ENCODE measurements at regions not wholly inside any gene's neighbourhood (a gene's known extent, or its start where the extent isn't known, plus 50 kb on each side); places are given as distances from the start of the nearest gene placed in this dataset.

DNA sequence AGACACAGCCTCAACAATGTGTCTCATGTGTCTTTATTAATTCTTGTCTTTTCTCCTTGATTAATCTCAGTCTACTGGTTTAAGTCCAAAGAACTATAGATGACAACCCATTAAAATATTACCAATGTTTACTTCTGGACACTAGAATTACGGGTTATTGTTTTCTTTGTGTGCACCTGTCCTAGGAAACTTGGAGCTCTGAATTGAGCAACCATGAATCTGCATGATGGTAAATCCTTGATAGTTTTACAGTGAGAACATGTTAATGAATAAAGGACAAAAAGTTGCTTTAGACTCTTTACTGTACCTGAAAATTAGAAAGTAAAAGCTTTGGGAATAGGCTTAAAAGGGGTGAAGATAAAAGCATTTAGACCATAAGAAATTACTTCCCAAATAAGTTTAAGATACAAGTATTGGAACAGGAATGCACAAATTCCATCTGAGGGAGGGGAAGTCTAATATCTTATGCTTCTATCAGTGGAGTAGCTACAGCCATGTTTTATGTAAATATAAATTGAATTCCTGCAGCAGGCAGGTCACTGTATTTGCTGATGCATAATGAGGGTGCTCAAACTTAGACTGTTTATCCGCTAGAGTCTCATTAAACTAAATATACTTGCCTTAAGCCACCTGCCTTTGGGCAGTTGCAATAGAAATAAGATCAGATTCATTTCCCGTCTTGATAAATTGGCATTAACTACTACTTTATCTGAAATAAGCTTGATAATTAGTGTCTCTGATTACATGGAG, 603.7 kb upstream of the GCFC2 start:
- DNase-seq, result no peak

DNA sequence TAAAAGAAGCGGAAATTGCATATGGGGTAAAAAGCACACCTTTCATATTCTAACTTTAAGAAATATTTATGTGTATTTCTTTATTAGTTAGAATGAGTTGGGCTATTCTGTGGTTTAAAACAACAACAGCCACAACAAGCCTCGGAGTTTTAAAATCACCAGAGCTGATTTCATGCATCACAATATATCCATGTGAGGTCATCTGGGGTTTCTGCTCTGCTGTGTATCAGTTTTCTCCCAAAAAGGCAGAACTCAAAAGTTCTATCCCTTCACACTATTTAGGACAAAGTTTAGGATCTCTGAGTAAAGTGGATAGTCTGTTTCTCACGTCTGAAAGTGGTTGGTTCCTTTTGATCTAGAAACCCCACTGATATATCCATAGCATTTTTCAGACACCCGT, 601.5 kb upstream of the GCFC2 start:
- DNase-seq, result no peak

DNA sequence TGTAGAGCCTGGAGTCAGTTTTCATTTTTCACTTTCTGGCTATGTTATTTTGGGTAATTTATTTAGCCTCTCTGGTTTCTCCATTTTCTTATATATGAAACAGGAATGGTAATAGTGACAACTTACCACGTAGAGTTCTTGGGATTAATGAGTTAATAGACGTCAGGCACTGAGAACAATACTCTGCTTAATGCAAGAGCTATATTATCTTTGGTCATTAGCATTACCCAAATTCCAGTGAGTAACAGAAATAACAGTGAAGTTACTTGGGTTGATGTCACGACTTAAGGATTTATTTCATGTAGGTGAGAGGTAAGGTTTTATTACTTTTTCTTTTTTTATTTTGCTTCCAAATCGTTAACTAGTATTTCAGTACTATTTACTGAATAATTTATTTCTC, 601.0 kb upstream of the GCFC2 start:
- DNase-seq, result no peak

DNA sequence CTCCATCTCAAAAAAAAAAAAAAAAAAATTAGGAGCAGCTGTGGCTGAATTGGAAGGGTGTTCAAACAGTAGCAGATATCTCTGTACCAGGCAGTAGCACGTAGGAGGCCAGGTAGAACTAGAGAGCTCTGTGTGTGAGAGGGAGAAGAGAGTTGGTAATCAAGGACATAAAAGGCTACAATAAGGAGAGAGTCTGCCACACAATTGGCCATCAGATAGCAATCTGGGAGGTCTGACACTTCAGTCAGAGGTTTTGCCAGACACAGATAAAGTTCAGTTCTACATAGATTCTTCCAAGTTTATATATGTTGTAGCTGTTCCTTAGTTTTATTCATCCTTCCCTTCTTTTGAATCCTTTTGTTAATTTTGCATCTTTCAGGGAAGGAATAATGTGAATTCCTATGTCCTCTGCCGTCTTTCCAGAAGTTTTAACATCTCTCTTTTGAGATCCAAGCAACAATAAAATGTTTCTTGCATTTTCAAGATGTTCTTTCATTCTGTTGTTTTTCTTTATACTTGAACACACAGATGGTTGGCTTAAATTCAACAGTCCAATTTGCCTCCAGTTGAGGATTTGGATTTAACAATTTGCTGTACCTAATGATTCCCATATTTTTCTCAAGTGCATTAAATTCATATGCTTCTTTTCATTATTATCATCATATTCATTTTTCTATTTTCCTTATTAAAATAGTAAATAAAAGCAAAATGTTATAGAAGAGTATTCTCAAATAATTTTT, 600.3 kb upstream of the GCFC2 start:
- DNase-seq, result no peak

DNA sequence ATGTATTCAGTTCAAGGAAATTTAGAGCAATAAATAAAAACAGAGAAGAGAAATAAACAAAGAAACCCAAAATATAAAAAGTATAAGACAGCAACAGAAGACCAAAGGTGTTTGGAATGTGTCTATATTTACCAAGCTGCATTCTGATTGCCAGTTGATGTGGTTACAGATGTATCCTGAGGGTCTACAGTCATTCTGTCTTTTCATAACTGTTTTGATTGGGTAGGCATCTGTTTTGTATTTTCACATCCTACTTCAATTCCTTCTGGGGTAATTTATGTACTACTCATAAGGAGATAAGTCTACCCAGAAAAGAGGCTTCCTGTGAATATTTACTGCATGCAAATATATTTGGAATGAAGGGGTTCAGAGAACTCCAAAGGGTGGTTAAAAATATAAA, 596.8 kb upstream of the GCFC2 start:
- DNase-seq, result no peak

DNA sequence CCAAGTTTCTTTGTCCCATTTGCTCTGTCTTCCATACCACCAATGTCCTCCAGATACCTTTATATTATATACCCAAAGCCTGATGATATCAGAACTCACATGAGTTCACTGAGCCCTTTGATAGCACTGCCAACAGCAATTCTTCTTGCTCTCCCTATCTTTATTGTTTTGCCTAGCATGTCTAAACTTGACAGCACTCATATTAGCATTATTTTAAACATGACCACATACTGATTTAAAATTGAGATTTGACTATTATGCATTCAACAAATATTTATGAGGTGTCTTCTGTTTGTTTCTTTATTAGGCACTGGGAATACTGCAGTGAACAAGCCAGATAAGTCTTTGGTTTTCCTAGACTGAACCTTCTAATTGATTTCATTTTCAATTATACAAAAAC, 587.3 kb upstream of the GCFC2 start:
- DNase-seq, result no peak

DNA sequence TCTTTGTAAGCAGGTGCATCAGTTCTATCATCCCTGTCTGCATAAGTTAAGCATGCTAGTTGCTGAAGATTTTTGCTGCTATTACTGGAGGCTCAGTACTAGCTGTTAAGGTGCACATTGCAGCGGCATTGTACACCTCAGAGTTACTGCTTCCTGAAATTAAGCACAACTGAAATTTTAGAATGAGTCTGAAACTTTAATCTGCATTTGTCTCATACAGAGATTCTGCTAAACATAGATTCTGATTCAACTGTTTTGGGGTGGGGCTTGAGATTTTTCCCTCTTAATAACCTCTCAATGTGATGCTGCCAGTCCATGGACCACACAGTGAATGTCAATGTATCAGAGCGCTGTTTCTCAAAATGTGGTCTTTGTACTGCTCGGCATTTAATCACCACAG, 585.7 kb upstream of the GCFC2 start:
- DNase-seq, result no peak

DNA sequence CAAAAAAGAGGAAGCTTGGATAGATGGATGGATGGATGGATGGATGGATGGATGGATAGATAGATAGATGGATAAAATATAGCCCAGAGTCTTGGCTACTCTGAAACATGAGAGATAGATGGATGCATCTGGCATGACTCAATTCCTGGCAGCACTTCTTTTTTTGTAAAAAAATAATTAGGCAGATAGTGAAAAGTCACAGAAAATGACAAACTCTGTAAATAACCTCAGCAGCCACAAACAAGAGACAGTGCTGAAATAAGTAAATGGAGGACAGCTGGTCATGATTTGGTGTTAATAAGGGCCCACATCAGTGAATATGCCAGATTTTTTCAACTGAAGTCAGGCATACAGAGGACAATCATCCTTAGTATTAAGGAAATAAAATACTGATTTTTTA, 585.0 kb upstream of the GCFC2 start:
- no peak for DNase-seq

DNA sequence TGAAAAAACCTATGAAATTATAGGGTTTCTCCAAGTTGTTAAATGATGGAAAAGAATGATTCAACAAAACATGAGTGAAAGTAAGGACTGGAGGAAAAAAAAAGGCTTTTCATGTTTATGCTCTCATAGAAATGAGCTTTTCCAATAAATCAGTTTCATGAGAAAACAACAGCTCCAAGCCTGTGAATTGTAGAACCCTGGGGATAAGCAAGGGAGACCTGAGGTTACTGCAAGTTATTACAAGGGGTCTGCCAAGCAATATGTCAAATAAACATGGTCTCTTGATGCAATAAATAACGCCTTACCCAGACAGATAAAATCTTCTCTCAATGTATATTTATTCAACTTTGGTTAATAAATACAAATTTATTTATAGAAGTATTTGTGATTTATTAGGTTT, 577.9 kb upstream of the GCFC2 start:
- DNase-seq, result no peak

DNA sequence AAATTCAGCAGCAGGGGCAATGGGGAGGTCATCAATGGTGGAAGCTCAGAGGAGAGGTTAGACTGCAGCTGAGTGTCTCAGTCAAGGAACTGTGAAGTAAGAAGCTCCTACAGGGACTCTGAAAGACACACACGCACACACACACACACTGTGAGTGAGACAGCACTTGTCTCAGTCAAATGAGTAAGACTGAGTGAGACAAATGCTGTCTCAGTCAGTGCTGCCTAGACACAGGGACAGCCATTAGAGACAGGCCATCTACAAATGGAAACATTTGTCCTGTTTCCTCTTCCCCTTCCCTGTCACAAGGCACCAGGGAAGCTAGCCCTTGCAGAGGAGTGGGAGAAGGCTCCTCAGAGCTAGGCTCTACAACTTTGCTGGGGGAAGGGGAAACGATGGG, 577.4 kb upstream of the GCFC2 start:
- no peak for DNase-seq

DNA sequence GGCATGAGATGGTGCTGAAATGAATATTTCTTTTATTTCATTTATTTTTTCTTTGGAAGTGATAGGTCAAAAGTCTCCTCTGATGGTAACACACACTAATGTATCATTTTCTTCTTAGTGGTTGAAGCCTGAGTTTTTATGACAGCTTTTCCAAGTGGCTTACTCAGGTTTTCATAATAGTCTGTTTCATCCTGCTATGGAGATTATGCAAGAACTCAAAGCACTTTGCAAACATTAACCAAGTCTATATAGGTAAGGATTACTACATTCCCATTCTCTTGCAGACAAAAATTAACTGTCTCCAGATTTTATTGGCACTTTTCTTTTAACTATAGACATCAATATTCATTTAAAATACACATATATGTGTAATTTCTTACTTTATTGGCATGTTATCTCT, 572.6 kb upstream of the GCFC2 start:
- DNase-seq, result no peak

DNA sequence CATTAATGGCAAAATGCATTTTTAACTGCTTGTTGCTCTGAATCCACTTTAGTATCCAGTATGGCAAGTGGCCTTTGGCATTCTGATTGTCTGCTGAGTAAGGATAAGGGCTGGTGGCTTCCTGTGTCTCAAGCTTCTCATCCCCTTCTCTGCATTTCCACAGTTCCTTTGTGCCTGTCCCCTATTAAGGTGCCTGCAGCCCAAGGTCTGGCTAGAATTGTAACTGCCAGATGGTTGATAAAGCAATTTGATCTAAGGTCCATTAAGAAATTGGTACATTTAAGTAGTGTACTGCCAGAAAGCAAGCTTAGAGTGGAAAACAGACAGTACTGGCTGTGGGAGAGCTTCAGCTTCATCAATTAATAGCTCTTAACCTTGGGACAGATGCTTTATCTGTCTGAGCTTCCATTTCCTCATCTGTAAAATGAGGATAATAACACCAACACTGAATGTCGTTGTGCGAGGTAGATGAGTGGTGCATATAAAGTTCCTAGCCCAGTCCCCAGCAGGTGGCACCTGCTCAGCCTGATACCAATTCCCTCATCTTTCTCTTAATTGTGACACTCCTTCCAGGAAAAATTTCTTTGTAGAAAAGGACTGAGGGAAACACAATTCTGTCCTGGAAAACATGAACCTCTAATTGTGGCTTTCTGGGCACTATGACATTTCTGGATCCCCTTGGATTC, 570.6 kb upstream of the GCFC2 start:
- no peak for DNase-seq

DNA sequence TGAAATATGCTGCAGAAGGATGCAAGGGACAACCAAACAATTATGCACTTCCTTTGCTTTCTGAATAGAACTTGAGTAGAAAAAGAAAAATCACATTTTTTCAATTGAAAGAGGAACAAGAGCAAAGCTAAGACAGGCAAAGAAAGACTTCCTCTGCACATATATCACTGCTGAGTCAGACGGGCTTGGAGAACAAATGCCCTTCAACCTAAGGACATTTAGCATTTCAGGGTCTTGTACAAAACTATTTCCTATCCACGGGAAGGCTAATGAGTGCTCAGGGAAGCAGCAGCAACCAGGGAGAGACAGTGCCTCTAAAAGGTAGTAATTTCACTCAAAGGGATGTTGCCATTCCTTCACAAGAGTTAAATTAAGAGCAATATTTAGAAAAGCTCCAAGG, 570.0 kb upstream of the GCFC2 start:
- DNase-seq, result no peak

DNA sequence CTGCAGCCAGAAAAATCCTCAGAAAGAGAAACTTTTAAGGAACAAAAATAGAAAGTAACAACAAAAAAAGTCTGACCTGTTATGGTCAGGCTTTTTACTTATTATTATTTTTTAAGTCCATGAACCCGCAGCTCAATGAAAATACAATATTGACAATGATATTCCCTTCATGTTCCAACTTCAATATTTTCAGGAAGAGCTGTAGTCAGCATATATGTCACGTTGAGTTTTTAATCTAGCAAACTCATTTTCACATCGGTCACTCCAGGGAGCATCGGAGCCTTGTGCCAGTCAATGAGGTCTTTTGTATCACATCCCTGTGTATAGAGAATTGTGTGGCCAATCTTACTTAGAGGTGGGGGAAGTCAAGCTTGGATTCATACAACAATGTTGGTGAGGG, 568.4 kb upstream of the GCFC2 start:
- DNase-seq, result no peak

DNA sequence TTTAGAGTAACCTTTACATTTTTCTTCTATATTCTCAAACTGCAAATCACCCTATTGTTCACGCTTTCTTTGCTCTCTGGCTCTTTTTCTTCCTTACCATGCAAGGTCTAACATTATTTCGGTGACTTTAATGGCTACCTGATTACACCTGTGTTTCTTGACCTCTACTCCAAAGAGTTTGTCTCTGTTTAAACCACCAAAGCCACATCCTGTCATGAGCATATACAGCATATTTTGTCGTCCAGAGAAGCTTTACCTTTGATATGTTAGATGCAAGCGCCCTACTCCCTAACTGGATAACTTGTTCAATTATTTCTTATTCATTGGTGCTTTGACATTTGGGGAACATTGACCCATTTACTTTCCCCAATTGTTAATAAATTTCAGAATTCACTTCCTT, 565.1 kb upstream of the GCFC2 start:
- no peak for DNase-seq

DNA sequence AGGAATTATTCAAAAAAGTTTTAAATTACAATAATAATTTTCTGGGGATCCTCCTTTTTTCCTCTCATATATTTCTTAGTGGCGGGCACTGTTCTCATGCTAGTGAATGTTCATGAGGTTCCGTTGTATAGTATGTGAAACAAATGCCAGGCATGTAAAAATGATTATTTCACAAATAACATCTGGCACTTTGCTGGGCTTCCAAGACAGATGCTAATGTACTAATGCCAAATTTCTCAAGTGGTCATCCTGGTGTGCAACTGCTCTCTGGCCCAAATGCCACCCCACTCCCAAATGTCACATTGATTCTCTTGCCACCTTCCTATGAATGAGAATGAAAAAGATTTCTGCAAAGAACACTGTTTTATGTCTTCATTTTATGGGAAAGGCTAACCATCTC, 564.0 kb upstream of the GCFC2 start:
- DNase-seq, result no peak

DNA sequence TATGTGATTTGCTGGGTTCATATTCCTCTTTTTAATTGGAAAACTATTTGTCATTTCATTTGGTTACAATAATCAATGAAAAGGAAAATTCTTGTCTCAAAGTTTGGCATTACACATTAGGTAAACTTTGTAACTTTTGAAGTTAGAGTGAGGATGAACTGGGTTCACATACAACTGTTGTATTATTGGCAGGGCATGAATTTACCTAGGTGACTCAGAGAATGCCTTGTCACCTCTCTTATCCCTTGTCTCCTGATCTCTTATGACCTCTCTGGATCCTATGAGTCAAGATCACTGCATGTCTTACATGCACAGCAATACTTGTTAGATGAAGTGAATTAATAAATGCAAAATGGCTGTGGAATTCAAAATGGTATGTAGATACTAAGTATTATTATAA, 563.4 kb upstream of the GCFC2 start:
- no peak for DNase-seq

DNA sequence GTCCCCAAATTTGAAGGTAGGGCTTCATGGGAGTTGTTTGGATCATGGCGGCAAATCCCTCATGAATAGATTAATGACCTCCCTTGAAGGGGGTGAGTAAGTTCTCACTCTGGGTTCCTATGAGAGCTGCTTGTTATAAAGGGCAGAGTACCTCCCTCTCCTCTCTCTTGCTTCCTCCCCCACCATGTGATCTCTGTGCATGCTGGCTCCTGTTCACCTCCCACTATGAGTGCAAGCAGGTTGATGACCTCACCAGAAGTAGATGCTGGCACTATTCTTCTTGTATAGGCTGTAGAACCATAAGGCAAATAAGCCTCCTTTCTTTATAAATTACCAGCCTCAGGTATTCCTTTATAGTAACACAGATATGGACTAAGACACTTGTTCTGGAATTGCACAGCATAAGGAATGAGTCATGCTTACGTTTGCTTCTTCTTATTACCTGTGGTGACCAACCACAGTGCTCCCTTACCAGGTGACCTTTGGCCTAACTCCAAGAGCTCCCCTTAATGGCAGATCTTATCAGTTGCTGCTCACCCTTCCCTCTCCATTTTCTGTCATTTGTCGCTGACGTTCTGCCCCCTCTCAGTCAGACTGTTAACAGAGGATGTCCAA, 559.5 kb upstream of the GCFC2 start:
- no peak for DNase-seq

DNA sequence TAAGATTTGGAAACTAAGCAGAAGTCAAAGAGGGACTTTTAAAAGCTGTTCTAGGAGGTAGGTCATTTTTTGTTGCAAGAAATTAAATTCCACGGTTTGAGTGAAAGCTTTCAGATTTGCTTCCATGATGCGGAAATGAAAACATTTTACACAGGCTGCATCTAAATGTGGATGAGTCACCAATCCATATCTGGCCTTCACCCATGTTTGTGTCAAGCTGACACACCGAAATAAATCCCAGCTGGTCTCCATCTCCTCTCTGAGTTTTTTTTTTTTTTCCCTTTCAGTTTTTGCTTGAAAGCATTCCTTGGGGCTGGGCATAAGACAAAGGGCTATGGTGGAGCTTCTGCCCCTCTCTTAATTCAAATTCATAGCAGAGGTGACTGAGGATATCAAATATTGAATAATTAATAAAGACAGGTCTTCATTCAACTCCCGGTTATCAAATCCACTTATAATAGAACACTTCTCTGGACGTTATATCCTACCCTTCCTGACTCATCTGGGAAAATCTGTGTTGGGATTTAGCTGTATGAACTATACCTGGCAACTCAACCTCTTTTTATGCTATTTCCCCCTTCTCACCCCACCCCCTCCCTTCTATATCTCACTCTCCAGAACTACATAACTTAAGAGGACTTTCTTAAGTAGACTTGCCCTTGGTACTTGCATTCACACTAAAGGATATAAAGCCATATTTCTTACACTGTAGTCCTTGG, 558.3 kb upstream of the GCFC2 start:
- no peak for DNase-seq

DNA sequence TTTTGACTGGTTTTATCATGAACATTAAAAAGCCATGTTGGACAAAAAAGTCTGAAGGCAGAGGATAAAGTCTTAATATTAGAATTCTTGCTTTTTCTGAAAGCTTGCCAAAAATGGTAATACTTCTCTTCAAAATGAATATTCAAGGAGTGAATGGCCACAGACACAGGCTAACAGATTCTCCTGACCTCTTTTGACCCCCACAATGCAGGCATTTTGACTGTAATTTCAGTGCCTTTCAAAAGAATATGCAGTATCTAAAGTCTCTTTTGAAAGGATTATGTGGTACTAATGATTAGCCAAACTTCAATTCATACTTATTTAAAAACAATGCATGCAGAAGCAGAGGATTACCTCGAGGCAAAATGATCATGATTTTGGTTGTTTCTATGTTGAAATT, 557.8 kb upstream of the GCFC2 start:
- DNase-seq, result no peak

DNA sequence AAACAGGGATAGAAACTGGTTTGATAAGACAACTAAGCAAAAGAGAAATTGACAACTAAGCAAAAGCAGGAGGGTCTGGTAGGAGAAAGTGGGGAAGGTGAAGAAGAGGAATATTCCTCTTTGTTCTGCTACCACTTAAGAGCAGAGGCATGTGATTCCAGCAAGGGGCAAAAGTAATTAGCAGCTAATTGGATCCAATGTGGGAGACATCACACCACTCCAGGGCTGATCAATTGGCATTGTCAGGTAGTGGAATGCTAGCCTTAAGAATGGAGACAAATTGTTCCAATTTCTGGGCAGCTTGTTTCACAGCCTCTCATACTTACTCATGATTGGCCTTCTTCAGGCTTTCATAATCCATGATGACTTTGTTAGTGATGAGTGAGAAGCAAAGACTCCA, 547.1 kb upstream of the GCFC2 start:
- DNase-seq, result no peak

DNA sequence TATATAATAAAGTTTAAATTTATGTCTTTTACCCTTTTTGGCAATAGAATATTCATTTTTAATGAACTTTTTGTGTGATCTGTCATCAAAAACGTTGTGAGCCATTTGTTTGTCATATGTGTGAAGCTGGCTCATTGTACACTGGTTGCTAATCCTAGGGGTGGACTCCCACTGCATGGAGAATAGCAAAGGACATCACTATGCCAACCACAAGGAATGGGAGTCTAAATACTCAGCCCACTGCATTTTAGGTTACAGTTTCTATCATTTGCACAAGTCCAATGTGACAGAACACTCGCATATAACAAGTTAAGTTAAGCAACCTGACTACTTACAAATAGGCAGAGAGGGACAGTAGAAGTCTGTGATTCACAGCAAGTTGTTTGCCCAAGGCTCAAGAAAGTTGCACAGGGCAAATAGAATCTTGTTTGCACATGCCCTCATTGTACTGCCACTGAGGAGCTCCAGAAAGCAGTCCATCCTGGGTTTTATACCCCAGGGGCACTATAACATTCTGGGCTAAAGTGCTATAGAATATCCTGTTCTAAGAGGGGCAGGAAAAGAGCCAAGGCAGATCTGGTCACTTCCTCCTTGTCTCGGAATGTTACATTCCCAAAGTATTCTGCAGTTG, 545.9 kb upstream of the GCFC2 start:
- DNase-seq, result no peak

DNA sequence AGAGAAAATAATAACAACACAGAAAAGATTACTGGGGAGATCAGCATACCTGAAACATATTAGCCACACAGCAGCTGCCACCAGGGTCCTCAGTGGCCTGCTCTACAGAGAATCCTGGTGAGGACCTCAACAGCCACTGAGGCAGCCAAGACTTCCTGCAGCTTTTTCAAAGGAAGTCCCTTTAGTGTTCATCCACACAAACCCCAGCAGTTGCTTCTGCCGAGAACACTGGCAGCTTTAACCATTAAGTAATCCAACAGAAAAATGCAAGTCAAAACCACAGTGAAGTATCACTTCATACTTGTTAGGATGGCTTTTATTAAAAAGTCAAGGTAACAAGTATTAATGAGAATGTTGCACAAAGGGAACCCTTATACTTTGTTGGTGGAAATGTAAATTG, 542.0 kb upstream of the GCFC2 start:
- no peak for DNase-seq

Data from NCI-H187 (cell line).